ENCODE measurements at regions not wholly inside any gene's neighbourhood (a gene's known extent, or its start where the extent isn't known, plus 50 kb on each side); places are given as distances from the start of the nearest gene placed in this dataset.
"Not testable (repeated sequence)": the region's sequence is repeated elsewhere in the genome, so short reads cannot be mapped to it uniquely, and the experiment has no call there.

DNA sequence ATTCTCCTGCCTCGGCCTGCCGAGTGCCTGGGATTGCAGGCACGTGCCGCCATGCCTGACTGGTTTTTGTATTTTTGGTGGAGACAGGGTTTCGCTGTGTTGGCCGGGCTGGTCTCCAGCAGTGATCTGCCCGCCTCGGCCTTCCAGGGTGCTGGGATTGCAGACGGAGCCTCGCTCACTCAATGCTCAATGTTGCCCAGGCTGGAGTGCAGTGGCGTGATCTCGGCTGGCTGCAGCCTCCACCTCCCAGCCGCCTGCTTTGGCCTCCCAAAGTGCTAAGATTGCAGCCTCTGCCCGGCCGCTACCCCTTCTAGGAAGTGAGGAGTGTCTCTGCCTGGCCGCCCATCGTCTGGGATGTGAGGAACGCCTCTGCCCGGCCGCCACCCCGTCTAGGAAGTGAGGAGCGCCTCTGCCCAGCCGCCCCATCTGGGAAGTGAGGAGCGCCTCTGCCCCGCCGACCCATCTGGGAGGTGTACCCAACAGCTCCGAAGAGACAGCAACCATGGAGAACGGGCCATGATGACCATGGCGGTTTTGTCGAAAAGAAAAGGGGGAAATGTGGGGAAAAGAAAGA lies 153.7 kb downstream of the C3orf38 start:
- TF ChIP-seq, protein P1, sequence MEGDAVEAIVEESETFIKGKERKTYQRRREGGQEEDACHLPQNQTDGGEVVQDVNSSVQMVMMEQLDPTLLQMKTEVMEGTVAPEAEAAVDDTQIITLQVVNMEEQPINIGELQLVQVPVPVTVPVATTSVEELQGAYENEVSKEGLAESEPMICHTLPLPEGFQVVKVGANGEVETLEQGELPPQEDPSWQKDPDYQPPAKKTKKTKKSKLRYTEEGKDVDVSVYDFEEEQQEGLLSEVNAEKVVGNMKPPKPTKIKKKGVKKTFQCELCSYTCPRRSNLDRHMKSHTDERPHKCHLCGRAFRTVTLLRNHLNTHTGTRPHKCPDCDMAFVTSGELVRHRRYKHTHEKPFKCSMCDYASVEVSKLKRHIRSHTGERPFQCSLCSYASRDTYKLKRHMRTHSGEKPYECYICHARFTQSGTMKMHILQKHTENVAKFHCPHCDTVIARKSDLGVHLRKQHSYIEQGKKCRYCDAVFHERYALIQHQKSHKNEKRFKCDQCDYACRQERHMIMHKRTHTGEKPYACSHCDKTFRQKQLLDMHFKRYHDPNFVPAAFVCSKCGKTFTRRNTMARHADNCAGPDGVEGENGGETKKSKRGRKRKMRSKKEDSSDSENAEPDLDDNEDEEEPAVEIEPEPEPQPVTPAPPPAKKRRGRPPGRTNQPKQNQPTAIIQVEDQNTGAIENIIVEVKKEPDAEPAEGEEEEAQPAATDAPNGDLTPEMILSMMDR (IDR thresholded peaks at IDR 0.05; ENCODE audit: low read length), result not testable (repeated sequence)
- TF ChIP-seq EZH2phosphoT487 (IDR thresholded peaks at IDR 0.05; ENCODE audit: low read length), result not testable (repeated sequence)

All from MM.1S (cell line).